ENCODE measurements at regions not wholly inside any gene's neighbourhood (a gene's known extent, or its start where the extent isn't known, plus 50 kb on each side); places are given as distances from the start of the nearest gene placed in this dataset.

DNA sequence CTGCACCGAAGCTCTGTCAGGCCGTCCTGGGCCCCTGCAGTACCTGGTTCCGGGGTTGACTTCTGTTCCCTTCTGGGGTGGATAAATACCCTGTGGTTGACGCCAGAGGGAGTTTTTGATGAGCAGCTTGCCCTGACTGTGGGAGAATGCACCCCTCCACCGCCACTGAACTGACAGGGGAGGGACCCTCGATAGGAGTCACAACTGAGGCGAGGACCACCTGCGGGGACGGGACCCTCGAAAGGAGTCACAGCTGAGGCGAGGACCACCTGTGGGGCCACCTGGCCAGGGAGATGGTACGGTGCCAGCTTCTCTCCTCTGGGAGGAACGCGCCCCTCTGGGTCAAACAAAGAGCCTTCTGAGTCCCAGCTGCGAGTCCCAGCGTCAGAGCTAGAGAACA, 100.1 kb upstream of the FRMD1 start:
- no peak overlapping the region for H3K4me2 ChIP-seq (replicated peaks; ENCODE audit: extremely low read depth, low read length, poor library complexity, severe bottlenecking)
- H3K27me3 Mint-ChIP-seq (ENCODE audit: low read depth in 3 of 3) = peaks cover 3 to 6% (median 3%) of the 10 kb centered on the region in 3 donors
- no peak overlapping the region for H3K4me3 Mint-ChIP-seq
- H4K20me1 ChIP-seq (ENCODE audit: insufficient read depth, low read length) = no peaks in the 10 kb centered on the region
- H3K4me3 ChIP-seq (replicated peaks in 1 of 3; ENCODE audit: low read depth in 2 of 3, low read length in 3 of 3) = no peak overlapping the region
- TF ChIP-seq, protein P1, sequence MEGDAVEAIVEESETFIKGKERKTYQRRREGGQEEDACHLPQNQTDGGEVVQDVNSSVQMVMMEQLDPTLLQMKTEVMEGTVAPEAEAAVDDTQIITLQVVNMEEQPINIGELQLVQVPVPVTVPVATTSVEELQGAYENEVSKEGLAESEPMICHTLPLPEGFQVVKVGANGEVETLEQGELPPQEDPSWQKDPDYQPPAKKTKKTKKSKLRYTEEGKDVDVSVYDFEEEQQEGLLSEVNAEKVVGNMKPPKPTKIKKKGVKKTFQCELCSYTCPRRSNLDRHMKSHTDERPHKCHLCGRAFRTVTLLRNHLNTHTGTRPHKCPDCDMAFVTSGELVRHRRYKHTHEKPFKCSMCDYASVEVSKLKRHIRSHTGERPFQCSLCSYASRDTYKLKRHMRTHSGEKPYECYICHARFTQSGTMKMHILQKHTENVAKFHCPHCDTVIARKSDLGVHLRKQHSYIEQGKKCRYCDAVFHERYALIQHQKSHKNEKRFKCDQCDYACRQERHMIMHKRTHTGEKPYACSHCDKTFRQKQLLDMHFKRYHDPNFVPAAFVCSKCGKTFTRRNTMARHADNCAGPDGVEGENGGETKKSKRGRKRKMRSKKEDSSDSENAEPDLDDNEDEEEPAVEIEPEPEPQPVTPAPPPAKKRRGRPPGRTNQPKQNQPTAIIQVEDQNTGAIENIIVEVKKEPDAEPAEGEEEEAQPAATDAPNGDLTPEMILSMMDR (IDR thresholded peaks at IDR 0.05) = no peak
- no peaks in the 10 kb centered on the region for H3K79me2 ChIP-seq (ENCODE audit: insufficient read depth, low read length)
- H3K27ac Mint-ChIP-seq = no peak overlapping the region
- no peaks in the 10 kb centered on the region for H3K9me3 ChIP-seq (replicated peaks in 1 of 2; ENCODE audit: control insufficient read depth in 1 of 2, insufficient read depth in 1 of 2, low read length in 2 of 2)
- H3K36me3 ChIP-seq (replicated peaks in 1 of 2; ENCODE audit: control insufficient read depth in 1 of 2, insufficient read depth in 2 of 2, low read length in 2 of 2) = no peaks in the 10 kb centered on the region
- whole genome bisulfite sequencing (ENCODE audit: insufficient coverage) = 91% methylated on average over 12 of the region's 16 CpGs
- no peaks in the 10 kb centered on the region for H3K27me3 ChIP-seq (ENCODE audit: control insufficient read depth in 2 of 2, insufficient read depth in 2 of 2, low read length in 2 of 2)
- no peak overlapping the region for H2AFZ ChIP-seq (ENCODE audit: insufficient read depth, low read depth, low read length, poor library complexity, severe bottlenecking)
- intact Hi-C loops (cut with micrococcal nuclease) = no loop called here
- H3K9ac ChIP-seq (ENCODE audit: insufficient read depth, low read length, poor library complexity, severe bottlenecking) = no peak overlapping the region
- H3K36me3 Mint-ChIP-seq = no peaks in the 10 kb centered on the region
- no peak for DNase-seq
- H3K27ac ChIP-seq (ENCODE audit: low read depth in 1 of 2, low read length in 2 of 2) = no peak overlapping the region
- peaks cover 0 to 5% (median 0%) of the 10 kb centered on the region in 7 donors for H3K9me3 Mint-ChIP-seq
- no peaks in the 10 kb centered on the region for H3K4me1 ChIP-seq (ENCODE audit: control insufficient read depth in 1 of 2, insufficient read depth in 2 of 2, low read length in 2 of 2)
- H3K4me1 Mint-ChIP-seq = no peaks in the 10 kb centered on the region

DNA sequence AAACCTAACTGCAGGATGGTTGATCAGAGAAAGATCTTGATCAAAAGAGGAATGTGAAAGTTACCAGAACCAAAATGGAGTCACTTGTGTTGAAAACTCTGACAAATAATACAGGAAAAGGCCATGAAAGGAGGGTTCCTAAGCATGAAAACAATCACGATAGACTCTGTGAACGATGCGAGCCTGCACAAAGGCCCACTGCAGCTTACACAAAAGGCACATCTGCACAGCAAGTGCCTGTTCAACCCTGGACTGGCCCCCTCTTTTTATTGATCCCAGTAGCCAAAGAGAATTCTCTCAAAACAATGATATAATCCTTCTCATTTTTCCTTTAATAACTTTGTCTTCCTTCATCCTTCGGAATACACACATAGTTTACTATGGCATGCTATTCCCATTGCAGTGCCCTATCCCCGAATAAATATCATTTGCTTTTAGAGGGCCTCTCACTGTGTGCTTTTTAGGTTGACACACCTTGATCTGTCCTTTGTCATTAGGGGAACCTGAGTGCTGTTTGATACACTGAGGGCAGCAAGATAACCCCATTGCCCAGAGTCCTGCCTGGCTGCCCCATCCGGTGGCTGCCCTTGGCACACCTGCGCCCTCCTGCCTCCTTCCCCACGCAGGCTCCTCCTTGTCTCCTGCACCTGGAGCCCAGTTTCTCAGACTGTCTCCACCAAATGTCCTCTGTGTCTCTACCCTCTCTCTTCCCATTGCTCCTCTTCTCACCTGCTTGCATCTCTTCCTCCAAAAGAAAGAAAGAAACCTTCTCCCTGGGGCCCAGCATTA, 98.3 kb upstream of the FRMD1 start:
- Mint-ChIP-seq H3K9me3 (peaks cover 0 to 3% (median 0%) of the 10 kb centered on the region in 7 donors), H3K36me3 (no peaks in the 10 kb centered on the region), H3K27ac (peak overlapping the region in 1 of 7 donors; percentile 45), H3K4me1 (no peaks in the 10 kb centered on the region), H3K4me3 (no peak overlapping the region), H3K27me3 (ENCODE audit: low read depth in 3 of 3) (peaks cover 5% of the 10 kb centered on the region in 3 donors)
- no peak overlapping the region for H2AFZ ChIP-seq (ENCODE audit: insufficient read depth, low read depth, low read length, poor library complexity, severe bottlenecking)
- no peak for DNase-seq
- TF ChIP-seq, protein P1 (IDR thresholded peaks at IDR 0.05) = no peak
- H4K20me1 ChIP-seq (ENCODE audit: insufficient read depth, low read length) = no peaks in the 10 kb centered on the region
- H3K9ac ChIP-seq (ENCODE audit: insufficient read depth, low read length, poor library complexity, severe bottlenecking) = no peak overlapping the region
- H3K27ac ChIP-seq (ENCODE audit: low read depth in 1 of 2, low read length in 2 of 2) = no peak overlapping the region
- WGBS (ENCODE audit: insufficient coverage) = 89% methylated on average over 8 of the region's 8 CpGs
- no peaks in the 10 kb centered on the region for H3K79me2 ChIP-seq (ENCODE audit: insufficient read depth, low read length)
- intact Hi-C loops (cut with micrococcal nuclease) = no loop called here
- no peaks in the 10 kb centered on the region for H3K4me1 ChIP-seq (ENCODE audit: control insufficient read depth in 1 of 2, insufficient read depth in 2 of 2, low read length in 2 of 2)
- H3K27me3 ChIP-seq (ENCODE audit: control insufficient read depth in 2 of 2, insufficient read depth in 2 of 2, low read length in 2 of 2) = no peaks in the 10 kb centered on the region
- no peak overlapping the region for H3K4me3 ChIP-seq (replicated peaks in 1 of 3; ENCODE audit: low read depth in 2 of 3, low read length in 3 of 3)
- no peaks in the 10 kb centered on the region for H3K9me3 ChIP-seq (replicated peaks in 1 of 2; ENCODE audit: control insufficient read depth in 1 of 2, insufficient read depth in 1 of 2, low read length in 2 of 2)
- H3K36me3 ChIP-seq (replicated peaks in 1 of 2; ENCODE audit: control insufficient read depth in 1 of 2, insufficient read depth in 2 of 2, low read length in 2 of 2) = no peaks in the 10 kb centered on the region
- H3K4me2 ChIP-seq (replicated peaks; ENCODE audit: extremely low read depth, low read length, poor library complexity, severe bottlenecking) = no peak overlapping the region

All from CD14-positive monocyte (primary cell).